B cell (primary cell): ENCODE measurements at regions not wholly inside any gene's neighbourhood (a gene's known extent, or its start where the extent isn't known, plus 50 kb on each side); places are given as distances from the start of the nearest gene placed in this dataset.

Source experiments
- EZH2 ChIP-seq: IDR thresholded peaks from 2 replicates; pipeline ENCODE4 v1.6.1; 2012; ENCODE audit warnings: borderline replicate concordance, low read depth, mild to moderate bottlenecking, moderate library complexity, low read length; ENCODE audit not compliant: insufficient read depth, poor library complexity, severe bottlenecking
- TF ChIP-seq, protein P1 (sequence below): fragments of 200-600 bp; IDR thresholded peaks from one replicate; pipeline ENCODE4 v1.8.0; 2022; ENCODE audit warnings: antibody characterized with exemption, mild to moderate bottlenecking

DNA sequence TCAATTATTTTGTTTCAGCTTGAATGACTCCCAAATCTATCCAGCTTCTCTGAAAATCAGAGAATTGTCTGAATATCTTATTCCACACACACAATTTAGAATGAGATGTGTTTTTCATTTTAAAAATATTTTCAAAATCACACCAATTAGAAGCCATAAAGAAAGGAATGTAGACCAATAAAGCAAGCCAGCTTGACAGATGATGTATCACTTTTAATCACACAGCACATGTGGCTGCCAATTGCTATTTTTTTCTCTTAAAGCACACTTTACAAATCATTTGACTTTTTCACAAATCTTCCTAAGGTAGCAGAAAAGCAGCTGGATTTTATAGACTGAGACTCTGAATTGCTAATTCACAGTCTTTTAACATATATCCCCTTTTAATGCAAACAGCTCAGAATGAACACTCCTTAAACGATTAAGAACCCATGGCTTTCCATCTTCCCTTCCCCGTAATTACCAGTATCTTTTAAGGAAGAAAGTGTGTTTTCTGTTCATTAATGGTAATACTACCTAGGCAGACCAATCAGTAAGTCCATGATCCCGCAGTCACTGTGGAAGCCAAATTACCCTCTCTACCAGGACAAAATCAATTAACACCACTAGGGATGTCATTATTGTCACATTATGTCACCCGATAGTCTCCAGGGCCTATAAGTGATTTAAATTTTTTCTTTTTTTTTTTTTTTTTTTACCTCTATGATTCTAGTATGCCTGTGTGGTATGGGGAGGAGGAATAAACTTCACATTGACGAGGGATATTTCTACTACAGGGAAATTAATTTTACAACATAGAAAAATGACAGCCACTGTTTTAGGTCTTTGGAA is 250.0 kb upstream of the VEPH1 start:
- TF ChIP-seq, protein P1, sequence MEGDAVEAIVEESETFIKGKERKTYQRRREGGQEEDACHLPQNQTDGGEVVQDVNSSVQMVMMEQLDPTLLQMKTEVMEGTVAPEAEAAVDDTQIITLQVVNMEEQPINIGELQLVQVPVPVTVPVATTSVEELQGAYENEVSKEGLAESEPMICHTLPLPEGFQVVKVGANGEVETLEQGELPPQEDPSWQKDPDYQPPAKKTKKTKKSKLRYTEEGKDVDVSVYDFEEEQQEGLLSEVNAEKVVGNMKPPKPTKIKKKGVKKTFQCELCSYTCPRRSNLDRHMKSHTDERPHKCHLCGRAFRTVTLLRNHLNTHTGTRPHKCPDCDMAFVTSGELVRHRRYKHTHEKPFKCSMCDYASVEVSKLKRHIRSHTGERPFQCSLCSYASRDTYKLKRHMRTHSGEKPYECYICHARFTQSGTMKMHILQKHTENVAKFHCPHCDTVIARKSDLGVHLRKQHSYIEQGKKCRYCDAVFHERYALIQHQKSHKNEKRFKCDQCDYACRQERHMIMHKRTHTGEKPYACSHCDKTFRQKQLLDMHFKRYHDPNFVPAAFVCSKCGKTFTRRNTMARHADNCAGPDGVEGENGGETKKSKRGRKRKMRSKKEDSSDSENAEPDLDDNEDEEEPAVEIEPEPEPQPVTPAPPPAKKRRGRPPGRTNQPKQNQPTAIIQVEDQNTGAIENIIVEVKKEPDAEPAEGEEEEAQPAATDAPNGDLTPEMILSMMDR = no peak
- TF ChIP-seq EZH2 = no peak
